A204.1 (cell line): ENCODE measurements at regions not wholly inside any gene's neighbourhood (a gene's known extent, or its start where the extent isn't known, plus 50 kb on each side); places are given as distances from the start of the nearest gene placed in this dataset.
"Not testable (repeated sequence)": the region's sequence is repeated elsewhere in the genome, so short reads cannot be mapped to it uniquely, and the experiment has no call there.

Experiments used
- FAIRE-seq: peaks from 2 replicates; lab custom pipeline; 2012; peaks lifted over from hg19 to GRCh38; lab: Jason Lieb, UNC

- no peak for FAIRE-seq
Measured at GRCh38 chr9:28120626-28121025, 547.3 kb upstream of the C9orf72 start.

GRCh38 chr9:28121366-28121765 lies 548.1 kb upstream of the C9orf72 start:
- no peak for FAIRE-seq

GRCh38 chr9:28124917-28125316 lies 551.6 kb upstream of the C9orf72 start:
- FAIRE-seq = no peak

GRCh38 chr9:28127101-28127500 lies 553.8 kb upstream of the C9orf72 start:
- no peak for FAIRE-seq

GRCh38 chr9:28134446-28134976 lies 561.2 kb upstream of the C9orf72 start:
- no peak for FAIRE-seq

- FAIRE-seq = no peak
Measured at GRCh38 chr9:28135549-28135948, 562.3 kb upstream of the C9orf72 start.

DNA sequence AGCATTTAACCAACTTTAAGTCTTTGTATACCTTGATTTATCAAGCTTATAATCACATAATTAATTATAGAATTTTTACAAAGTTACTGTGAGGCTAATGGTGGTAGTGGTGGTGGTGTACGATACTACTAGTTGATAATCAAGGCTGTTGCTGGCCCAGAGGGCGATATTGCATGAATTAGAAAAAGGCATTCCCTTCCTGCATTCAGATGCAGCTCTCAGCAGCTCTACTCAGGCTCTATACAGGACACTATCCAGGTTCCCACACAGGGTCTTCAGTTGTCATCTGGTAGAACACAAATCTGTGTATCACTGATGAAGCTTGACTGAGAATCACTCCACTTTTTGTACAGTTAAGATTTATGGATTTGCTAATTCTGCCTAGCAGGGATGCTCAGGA lies 562.8 kb upstream of the C9orf72 start:
- FAIRE-seq = no peak

GRCh38 chr9:28147430-28147829 lies 574.1 kb upstream of the C9orf72 start:
- FAIRE-seq = not testable (repeated sequence)

DNA sequence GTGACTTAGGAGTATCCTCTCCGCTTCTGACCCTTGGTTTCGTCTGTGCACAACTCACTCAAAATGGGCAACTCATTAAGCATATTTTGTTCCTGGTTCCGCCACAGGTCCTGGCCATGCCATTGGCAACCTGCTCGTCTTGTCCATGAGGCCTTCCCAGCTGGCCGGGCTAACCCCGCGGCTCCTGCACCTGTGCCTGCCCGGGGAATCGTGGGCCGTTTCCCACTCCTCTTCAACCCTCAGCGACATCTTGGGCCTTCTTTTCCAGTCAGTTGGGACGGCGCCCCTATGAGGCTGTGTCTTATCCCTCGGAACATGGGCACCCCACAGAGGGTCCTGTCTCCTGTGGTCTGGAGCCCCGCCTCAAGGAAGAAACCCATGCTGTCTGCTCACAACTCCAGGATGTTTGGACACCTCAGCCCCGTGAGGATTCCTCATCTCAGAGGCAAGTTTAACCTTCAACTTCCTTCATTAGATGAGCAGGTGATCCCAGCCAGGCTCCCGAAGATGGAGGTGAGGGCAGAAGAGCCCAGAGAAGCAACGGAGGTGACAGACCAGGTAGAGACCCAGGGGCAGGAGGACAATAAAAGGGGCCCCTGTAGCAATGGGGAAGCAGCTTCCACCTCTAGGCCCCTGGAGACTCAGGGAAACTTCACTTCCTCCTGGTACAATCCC lies 574.8 kb upstream of the C9orf72 start:
- FAIRE-seq = not testable (repeated sequence)

GRCh38 chr9:28149361-28150050 lies 576.2 kb upstream of the C9orf72 start:
- not testable (repeated sequence) for FAIRE-seq

GRCh38 chr9:28155067-28155466 lies 581.8 kb upstream of the C9orf72 start:
- FAIRE-seq = no peak

GRCh38 chr9:28155671-28156070 lies 582.4 kb upstream of the C9orf72 start:
- no peak for FAIRE-seq

GRCh38 chr9:28158451-28158850 lies 585.2 kb upstream of the C9orf72 start:
- no peak for FAIRE-seq

DNA sequence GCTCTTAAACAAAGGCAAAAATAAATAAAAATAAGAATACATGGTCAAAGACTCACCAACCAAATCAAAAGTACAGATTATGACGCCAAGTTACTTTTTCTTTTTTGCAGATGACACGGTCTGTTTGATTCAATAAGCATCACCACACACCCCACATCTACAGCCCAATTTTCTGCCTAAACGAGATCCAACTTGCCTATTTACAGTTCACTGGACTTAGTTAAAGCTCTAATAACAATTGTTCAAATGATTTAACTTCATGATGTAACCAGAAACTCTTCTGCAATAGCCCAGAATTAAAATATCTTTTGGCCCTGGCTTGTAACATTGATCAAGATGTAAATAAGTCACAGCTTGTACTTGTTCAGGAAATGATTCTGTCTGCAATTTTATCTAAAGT lies 590.3 kb upstream of the C9orf72 start:
- FAIRE-seq = no peak

DNA sequence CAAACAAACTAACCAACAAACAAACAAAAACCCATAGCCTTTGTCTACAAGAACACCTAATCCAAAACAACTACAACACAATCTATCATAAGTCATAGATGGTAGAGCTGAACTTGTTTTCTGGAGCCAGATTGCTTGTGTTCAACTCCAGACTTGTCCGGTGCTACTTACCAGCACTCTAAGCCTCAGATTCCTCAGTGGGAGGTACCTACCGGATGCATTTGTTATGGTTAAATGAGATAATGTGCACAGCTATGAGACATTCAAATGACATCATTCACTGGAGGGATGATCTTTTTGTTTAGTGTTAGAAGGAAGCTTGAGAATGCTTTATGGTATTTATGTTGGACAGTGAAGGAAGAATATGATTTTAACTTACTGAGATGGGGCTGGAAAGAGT lies 592.9 kb upstream of the C9orf72 start:
- no peak for FAIRE-seq

GRCh38 chr9:28177142-28177541 lies 603.9 kb upstream of the C9orf72 start:
- FAIRE-seq = no peak

- no peak for FAIRE-seq
Measured at GRCh38 chr9:28177925-28178324, 604.6 kb upstream of the C9orf72 start.

- no peak for FAIRE-seq
Measured at GRCh38 chr9:28179893-28180292, 606.6 kb upstream of the C9orf72 start.

DNA sequence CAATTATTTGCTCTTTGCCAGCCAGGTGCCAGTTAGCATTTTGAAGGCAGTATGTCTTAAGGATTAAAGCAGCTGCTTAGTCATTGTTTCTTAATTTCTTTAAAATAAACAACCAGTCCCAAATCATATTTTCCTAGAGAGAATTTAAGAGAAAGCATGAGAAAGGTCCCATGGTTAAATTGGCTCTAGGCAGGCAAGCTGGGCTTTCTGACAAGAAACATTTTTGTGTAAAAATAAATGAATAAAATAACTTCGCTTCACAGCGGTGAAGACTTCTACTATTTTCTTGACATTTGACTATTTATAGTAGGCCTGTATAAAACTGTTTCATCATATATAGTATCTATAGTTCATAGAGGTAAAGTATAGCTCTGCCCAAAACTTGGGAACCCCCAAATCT lies 617.7 kb upstream of the C9orf72 start:
- FAIRE-seq = no peak

GRCh38 chr9:28197653-28198052 lies 624.4 kb upstream of the C9orf72 start:
- no peak for FAIRE-seq

DNA sequence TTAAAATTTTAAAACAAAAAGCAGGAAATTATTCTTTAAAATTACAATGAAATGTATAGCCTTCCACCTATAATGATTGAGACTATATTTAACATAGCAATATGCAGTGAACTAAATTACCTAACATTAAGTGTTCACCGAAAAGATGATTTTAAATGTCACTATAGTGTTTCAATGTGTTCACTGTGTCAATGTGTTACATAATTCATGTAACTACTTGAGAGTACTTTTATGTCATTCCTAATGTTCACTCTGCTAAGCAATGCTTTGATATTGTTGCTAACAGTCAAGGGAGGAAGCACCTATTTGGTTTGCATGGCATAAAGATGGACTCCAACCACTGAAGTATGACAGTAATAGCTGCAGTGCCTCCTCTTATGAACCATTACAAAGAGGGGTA lies 629.8 kb upstream of the C9orf72 start:
- FAIRE-seq = no peak

DNA sequence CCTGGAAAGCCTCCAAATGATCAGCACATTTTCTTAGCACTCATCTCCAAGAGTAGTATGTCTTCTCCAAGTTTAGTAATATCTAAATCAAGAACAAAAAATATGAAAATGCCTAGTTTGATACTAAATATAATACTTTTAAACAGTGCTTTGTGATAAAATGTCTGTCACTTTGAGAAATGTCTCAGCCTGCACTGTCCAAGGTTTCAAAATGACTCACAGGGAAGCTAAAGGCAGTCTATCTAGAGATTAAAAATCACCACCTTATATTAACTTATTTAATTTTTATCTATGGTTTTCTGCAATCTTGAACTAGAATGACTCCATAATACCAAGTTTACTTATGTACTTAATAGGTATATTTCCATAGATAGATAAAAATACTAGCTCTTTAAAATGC lies 633.0 kb upstream of the C9orf72 start:
- FAIRE-seq = no peak

- no peak for FAIRE-seq
Measured at GRCh38 chr9:28207657-28208056, 634.4 kb upstream of the C9orf72 start.

DNA sequence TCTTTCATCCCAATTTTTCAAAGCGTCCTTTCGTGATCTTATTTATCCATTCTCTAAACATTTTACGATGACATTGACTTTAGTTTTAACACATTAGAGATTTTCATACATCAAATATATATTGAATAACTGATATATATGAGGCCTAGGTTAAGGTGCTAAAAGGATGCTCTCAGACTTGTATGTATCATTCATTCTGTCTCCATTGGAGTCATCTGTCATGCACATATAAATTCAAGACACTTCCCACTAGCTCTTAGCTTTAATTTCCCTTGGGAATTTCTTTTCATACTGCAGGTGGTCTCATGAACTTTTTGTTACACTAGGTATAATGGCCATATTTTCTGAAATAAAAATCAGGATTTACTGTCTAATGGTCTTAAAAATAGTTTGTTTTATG lies 635.8 kb upstream of the C9orf72 start:
- FAIRE-seq = no peak
